NOMO-1 (cell line): ENCODE measurements at regions not wholly inside any gene's neighbourhood (a gene's known extent, or its start where the extent isn't known, plus 50 kb on each side); places are given as distances from the start of the nearest gene placed in this dataset.
A peak's percentile ranks its signal among the peaks of the same experiment; 100 is the strongest.

Source experiments
- DNase-seq, 2 experiments: peaks; one replicate each; lab custom pipeline; 2025; ENCODE audit not compliant: unreplicated experiment in 2 of 2; lab: John Stamatoyannopoulos, UW

DNA sequence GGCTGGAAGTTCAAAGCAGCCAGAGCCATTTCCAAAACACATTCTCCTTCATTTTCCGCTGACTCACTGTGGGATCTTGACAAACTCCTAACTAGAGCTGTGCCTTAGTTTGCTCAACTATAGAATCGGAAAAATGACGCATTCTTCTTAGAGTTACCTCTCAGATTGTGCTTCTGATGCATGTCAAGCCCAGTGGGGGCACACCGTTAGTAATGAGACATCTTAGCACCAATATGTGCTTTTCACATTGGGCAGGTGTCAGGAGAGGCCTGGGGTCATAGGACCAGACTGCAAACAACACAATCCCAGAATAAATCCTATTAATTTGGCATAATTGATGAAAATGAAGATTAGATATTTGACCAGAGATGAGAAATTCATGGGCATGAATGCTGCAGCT lies 71.3 kb upstream of the UBE3A start:
- no peak for DNase-seq

DNA sequence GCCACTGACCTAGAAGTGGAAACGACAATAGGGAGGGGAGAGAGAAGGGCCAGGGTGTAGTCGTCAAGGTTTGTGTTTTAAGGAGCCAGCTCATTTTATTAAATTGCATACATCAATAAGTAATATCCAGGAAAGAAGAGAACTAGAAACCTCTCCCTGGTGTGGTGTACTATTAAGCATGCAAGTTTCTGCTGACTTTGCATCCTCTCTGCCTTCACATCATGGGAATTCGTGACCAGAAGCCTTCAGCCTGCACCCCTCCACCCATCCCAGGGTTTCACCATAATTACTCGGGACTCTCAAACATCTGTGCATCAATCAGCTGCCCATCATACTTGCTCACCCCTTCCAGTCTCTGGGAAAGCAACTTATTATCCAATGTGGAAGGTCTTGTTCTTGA lies 70.9 kb upstream of the UBE3A start:
- no peak for DNase-seq

DNA sequence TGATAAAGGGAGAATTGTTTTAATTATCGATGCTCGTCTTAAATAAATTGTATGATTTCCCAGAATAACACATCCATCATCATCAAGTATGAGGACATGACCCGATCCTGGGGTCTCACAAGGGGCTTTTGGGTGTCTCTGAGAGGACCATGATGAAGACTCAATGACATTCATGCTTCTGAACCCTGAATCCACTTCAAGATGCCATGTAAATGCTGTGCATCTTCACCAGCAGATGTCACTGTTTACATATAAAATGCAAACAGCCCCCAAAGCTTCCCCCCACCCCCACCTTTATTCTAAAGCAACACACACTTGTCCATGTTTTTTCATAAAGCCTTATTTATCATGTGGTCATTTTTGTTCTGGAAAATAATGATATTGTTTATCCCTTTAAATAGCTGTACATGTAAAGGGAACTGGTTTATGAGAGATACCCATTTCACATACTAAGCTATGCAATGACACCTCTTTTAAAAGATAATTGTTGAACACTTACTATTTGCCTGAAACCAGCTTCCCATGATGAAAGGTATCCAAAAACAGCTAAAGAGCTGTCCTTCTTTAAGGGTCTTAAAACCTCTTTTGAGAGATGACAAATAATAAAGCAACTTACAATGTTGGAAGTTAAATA lies 69.7 kb upstream of the UBE3A start:
- no peak for DNase-seq

DNA sequence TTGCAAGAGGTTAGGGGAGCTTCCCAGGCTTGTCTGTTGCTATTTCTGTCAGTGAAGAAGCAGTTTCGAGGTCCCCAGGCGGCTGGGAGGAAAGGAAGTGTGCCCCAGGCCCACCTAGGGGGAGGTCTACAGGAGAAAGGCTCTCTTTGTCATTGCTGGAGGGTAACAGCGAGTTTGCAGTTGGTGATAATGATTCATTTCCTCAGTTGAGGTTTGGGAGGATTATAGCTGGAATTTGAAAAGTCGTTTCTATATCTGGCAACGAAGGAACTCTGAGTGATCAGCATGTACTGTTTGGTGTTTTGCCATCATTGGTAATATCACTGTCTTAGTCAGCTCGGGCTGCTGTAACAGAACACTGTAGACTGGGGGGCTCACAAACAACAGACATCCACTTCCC lies 65.5 kb upstream of the UBE3A start:
- no peak for DNase-seq

DNA sequence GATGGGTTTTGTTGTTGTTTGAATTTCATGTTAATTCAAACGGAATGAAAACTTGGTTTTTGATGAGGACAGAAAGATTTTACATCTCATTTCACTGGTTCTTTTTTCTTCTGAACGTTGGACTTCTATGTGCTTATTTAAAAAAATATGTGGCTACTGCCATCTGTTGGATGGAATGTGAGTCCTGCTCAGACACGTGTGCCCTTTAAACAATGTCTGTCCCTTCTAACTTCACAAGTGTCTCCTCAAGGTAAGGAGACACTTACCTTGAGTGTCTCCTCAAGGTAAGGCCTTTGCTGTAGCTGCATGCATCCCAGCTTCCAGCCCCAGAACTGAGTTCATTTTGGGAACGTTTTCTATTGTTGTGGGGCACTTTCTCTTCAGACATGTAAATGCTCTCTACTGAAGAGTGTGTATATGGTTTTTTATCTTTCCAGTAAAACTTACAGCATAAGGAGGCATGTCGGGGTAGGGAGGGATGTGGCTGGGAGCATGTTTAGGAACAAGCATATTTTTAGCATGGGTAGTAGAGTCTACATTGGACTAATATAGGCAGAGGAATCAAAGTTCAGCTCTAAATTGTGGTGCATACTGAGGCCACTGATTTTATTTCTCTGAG lies 63.1 kb upstream of the UBE3A start:
- peak in 1 of 2 experiments; percentile 18 for DNase-seq

DNA sequence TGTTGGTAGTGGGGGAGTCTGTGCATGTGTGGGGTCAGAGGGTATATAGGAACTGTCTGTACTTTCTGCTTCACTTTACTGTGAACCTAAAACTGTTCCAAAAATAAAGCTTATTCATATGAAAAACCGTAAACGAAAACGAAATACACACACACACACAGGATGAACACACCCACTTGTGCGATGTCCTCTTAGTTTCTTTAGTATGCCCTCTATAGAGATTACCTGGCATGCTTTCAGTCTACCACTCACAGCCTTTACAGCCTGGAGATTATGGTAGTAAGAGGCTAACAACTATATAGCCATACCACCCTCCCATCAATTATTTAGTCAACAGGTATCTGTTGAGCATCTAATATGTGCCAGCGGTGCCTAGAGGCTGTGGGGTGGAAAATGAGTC lies 60.0 kb upstream of the UBE3A start:
- DNase-seq: no peak

DNA sequence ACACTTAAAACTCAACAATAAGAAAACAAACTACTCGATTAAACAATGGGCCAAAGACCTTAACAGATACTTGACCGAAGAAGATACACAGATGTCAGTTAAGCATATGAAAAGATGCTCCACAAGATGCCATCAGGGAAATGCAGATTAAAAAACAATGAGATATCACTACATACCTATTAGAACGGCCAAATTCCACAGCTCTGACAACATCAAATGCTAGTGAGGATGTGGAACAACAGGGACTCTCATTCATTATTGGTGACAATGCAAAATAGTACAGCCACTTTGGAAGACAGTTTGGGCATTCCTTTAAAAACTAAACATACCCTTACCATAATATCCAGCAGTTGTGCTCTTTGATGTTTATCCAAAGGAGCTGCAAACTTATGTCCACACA lies 59.1 kb upstream of the UBE3A start:
- no peak for DNase-seq

DNA sequence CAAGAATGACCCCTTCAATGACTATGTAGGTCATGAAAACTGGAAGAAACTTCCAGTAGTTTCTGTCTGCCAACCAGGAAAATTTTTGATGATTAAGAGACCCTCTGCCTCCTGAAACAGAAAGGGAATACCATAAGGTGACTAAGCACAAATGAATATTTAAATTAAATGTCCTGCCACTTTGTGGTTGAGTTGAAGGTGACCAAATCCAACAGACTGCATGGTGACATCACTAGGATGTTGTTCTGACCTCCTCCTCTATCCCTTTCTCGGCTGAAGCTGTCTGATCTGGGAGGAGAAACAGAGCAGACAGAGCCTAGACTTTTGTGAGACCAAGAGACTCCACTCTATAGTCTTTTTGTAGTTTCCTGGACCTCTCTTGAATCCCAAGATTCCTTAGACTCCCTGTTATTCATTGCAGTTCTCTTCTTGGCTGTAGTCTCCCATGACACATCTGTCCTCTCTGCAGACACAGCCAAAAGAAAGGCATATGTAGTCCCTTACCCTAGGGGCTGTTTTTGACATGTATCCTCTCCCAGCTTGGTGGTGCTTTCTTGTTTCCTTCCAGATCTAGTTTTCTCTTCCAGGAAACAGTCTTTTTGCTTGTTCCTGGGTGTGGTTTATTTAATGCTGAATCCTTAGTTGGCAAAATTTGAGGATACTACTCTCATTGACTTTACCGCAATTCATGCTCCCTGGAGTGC lies 55.2 kb upstream of the UBE3A start:
- DNase-seq: no peak

DNA sequence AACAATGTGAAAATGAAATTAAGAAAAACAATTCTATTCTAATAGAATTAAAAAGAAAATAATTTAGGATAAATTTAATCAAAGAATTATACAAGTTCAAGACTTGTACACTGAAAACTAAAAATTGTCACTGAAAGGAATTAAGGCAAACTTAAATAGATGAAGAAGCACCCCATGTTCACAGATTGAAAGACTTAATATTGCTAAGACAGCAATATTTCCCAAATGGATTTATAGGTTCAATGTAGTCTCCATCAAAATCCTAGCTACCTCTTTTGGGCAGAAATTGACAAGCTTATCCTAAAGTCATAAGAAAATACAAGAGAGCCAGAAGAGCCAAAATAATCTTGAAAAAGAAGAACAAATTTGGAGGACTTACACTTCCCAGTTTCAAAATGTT lies 53.5 kb upstream of the UBE3A start:
- DNase-seq: no peak
